HG03342 (cell line): ENCODE measurements at regions not wholly inside any gene's neighbourhood (a gene's known extent, or its start where the extent isn't known, plus 50 kb on each side); places are given as distances from the start of the nearest gene placed in this dataset.

ENCODE experiments used
- ATAC-seq: cut with Tn5 transposase; IDR thresholded peaks from one replicate; pipeline ENCODE4 v1.9.1; 2021; ENCODE audit warnings: mild to moderate bottlenecking, moderate library complexity; ENCODE audit not compliant: unreplicated experiment

DNA sequence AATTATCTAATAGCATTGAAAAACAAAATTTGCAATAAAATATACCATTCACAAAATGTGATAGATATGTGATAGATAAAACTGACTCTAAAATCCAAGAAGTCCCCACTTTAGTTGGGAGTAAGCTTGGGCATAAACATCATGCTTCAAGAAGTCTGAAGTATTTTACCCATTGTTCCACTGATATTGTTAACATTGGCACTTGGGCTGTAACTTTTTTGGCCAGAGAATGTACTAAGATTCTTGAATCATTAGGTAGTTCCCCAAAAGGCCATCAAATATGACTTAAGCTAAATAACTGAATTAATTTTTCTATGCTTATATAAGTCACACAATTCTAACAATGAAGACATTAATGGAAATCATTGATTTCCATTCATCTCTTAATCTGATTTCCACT, 413.6 kb downstream of the CDH2 start:
- ATAC-seq, result no peak

- ATAC-seq, result no peak
These were observed 414.9 kb downstream of the CDH2 start for GRCh38 chr18:27762054-27762453.

DNA sequence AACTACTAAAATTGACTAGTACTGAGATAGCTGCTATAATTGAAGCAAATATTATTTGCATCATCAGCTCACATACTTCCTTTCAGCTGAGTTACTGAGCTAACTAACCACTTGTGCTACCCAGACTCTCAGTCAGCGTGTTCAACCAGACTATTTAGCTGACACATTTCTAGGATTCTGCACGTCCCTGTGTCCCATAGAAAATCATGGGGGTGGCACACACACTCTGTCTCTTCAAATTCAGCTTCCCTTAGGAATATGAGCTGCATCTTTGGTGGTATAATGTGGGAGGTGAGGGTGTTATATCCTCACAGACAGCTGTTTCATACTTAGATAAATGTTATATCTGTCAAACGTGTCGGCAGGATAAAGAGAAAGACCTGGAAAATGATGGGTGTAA, 424.0 kb downstream of the CDH2 start:
- ATAC-seq, result no peak

DNA sequence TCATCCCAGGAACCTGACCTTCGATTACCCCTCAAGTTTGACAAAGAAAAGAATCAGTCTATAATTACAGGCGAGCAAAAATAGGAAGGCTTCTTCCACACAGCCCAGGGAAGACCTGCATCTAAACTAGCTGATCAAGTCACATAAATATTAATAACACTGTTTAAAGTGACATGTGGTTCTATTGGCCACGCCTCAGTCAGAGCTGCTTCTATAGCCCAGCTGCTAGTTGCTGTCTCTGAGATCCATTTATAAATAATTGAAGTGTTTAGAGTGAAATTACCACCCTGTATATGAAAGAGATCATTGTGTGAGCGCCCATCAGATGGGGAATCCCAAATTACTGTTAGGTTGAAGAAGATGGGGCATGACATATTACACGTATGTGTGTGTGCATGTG, 426.0 kb downstream of the CDH2 start:
- ATAC-seq, result no peak

GRCh38 chr18:27750014-27750413, 426.9 kb downstream of the CDH2 start:
- ATAC-seq, result no peak

GRCh38 chr18:27749194-27749593, 427.7 kb downstream of the CDH2 start:
- ATAC-seq, result no peak

DNA sequence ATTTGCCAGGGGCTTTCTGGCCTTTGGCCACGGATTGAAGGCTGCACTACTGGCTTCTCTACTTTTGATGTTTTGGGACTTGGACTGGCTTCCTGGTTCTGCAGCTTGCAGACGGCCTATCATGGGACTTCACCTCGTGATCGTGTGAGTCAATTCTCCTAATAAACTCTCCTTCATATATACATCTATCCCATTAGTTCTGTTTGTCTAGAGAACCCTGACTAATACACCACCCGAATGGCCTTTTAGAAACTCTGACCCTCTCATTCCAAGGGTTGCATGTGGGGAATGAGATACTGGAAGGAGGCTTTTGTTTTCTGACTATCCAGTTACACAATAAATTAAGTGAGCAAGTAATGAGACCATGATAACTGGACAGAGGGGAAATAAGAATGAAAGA, 430.7 kb downstream of the CDH2 start:
- ATAC-seq, result no peak

GRCh38 chr18:27735117-27735516, 441.8 kb downstream of the CDH2 start:
- ATAC-seq, result no peak

GRCh38 chr18:27731211-27731610, 445.7 kb downstream of the CDH2 start:
- no peak for ATAC-seq

- ATAC-seq, result no peak
These were observed 448.3 kb downstream of the CDH2 start for GRCh38 chr18:27728659-27729058.

DNA sequence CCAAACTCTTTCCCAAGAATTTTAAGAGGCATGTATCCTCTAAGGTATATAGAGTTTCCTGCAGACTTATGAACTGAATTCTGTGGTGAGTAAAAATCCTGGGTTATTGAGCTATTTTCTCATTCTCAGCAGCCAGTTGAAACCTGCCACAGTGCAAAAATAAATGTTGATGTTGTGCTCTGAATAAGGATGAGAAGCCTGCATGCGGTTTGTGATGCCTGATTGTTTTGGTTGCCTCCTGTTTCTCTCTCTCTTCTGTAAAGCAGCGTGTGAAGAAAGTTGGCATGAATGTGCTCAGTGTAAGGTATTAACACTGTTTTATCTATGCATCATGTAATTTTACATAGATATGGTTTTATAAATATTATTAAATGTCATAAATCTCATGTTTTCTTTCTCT, 452.6 kb downstream of the CDH2 start:
- no peak for ATAC-seq

DNA sequence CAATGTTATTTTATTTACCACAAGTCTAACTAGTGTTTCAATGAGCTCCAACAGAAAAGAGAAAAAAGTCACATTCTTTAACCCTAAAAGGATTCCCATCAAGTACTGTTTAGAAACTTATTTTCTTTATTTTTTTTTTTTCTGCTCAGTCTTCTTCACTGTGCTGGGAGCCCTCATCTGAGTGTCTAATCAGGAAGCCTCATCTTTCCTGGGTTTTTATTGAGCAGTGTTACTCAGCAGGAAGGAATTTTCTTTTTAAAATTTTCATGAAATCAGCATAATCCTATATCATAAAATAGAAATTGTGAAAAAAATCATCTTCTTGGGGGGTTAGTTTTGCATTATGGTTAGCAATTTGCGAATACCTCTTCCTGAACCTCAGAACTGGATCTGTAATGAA, 453.8 kb downstream of the CDH2 start:
- ATAC-seq, result no peak

- ATAC-seq, result no peak
These were observed 457.2 kb downstream of the CDH2 start for GRCh38 chr18:27719680-27720079.

DNA sequence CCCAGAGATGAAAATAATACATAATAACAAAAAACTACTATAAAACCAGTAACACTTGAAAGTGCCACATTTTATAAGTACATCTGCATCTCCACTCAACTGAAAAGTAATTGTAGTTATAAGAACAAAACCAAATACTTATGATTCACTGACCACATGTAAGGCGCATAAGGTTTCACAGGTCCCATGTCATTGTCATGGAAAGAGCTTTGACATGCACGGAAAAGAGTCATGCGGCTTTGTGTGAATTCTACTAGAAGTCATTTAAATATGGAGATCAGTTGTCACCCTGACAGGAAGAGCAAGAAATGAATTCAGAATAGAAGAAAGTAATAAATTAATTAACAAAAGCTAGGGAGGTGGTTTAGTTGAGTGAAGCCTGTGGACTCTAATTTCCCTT, 459.1 kb downstream of the CDH2 start:
- ATAC-seq, result no peak

DNA sequence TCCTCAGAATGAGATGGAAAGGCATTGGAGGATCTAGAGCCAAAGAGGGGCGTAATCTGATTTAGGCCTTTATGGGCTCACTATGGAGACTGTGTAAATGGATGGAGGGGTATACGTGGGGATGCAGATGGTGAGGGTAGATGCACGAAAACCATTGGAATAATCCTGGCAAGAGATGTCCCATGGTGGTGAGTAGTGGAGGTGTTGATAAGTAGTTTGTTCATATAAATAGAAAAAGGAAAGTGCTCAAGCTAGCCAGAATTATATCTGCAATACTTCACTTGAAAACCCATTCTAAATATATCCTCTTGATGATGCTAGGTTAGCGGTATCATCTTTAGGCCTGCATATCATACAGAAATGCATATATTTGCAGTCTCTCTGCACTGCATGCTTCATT, 459.7 kb downstream of the CDH2 start:
- no peak for ATAC-seq

- ATAC-seq, result no peak
These were observed 461.2 kb downstream of the CDH2 start for GRCh38 chr18:27715751-27716150.

- ATAC-seq, result no peak
These were observed 463.2 kb downstream of the CDH2 start for GRCh38 chr18:27713738-27714095.

GRCh38 chr18:27713037-27713737, 463.7 kb downstream of the CDH2 start:
- ATAC-seq, result no peak

GRCh38 chr18:27712066-27712465, 464.9 kb downstream of the CDH2 start:
- ATAC-seq, result no peak

- ATAC-seq, result no peak
These were observed 465.5 kb downstream of the CDH2 start for GRCh38 chr18:27711382-27711781.

DNA sequence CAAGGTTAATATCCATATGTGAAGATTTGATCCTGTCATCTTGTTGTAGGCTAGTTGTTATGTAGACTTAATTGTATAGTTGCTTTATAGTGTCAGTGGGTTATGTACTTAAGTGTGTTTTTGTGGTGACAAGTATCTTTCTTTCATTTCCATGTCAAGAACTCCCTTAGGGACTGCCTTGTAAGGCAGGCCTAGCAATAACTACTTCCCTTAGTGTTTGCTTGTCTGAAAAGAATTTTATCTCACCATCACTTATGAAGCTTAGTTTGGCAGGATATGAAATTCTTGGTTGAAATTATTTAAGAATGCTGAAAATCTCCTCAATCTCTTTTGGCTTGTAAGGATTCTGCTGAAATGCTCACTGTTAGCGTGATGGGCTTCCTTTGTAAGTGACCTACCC, 467.6 kb downstream of the CDH2 start:
- ATAC-seq, result no peak

- ATAC-seq, result no peak
These were observed 469.7 kb downstream of the CDH2 start for GRCh38 chr18:27707201-27707600.

DNA sequence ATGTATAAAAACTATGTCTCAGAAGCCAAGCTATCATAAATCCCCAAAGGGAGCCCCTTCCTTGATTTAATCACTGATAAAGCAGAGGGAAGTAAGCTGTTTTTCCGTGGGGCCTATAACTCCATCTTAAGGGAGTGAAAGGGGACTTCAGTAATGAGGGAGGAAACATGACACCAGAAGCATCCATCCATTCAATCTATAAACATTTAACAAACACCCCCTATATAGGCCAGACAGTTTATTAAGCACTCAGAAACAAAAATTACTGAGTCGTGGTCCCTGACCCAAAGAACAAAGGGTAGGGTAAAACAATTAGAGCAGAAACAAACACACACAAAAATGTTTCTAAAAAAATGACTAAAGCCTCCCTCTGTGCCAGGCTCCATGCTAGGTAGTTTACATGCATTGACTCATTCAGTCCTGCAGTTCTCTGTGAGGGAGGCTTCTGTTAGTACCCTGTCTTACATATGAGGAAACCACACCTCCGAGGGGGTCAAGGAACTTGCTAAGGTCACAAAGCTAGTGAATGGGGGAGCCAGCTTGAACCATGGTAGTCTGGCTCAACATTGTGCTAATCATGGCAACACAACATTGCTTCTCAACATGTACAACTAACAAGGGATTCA, 472.1 kb downstream of the CDH2 start:
- ATAC-seq, result no peak
